Nephron progenitor cell (in vitro differentiated cells): ENCODE measurements at regions not wholly inside any gene's neighbourhood (a gene's known extent, or its start where the extent isn't known, plus 50 kb on each side); places are given as distances from the start of the nearest gene placed in this dataset.
"Not testable (repeated sequence)": the region's sequence is repeated elsewhere in the genome, so short reads cannot be mapped to it uniquely, and the experiment has no call there.

Experiments
- DNase-seq: peaks from one replicate; pipeline ENCODE4 v3.0.0; 2021
- H3K27ac Mint-ChIP-seq: 2 replicates; pipeline ENCODE4 v1.8.0; 2021; ENCODE audit warnings: mild to moderate bottlenecking, moderate library complexity, mixed read lengths
- H3K27me3 Mint-ChIP-seq: 2 replicates; pipeline ENCODE4 v1.8.0; 2021; ENCODE audit warnings: mild to moderate bottlenecking, low read depth, mixed read lengths; ENCODE audit not compliant: poor library complexity
- H3K36me3 Mint-ChIP-seq: 2 replicates; pipeline ENCODE4 v1.8.0; 2021; ENCODE audit warnings: low read depth, mixed read lengths
- H3K4me1 Mint-ChIP-seq: 2 replicates; pipeline ENCODE4 v1.8.0; 2021; ENCODE audit warnings: mixed read lengths
- H3K4me3 Mint-ChIP-seq: 2 replicates; pipeline ENCODE4 v1.8.0; 2021; ENCODE audit warnings: mild to moderate bottlenecking, moderate library complexity, mixed read lengths
- H3K9me3 Mint-ChIP-seq: 2 replicates; pipeline ENCODE4 v1.8.0; 2021; ENCODE audit warnings: mild to moderate bottlenecking, moderate library complexity, mixed read lengths
- TF ChIP-seq, protein P1 (sequence below): fragments of 200-600 bp; sonication (generic); IDR thresholded peaks from 2 replicates; pipeline ENCODE4 v1.5.0; 2021; ENCODE audit warnings: antibody characterized with exemption

DNA sequence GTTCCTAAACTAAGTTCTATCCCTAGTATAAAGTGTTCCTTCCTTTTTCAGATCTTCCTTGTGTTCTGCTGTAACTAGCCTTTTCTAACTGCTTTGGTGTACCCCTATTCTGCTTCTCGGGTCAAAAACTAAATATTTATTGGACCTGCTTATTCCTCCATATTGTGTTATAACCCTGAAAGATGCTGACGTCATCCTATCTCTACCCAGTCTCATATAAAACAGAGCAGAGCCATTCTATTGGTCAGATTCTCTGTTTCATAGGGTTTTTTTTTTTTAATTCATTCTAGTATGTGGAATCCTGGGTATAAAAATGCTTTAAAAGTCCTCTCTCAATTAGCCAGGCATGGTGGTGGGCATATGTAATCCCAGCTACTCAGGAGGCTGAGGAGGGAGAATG lies 349.7 kb downstream of the ACTRT1 start:
- Mint-ChIP-seq H3K27me3 (peaks cover 3% of the 10 kb centered on the region), H3K4me1 (no peaks in the 10 kb centered on the region), H3K27ac (no peak overlapping the region)

DNA sequence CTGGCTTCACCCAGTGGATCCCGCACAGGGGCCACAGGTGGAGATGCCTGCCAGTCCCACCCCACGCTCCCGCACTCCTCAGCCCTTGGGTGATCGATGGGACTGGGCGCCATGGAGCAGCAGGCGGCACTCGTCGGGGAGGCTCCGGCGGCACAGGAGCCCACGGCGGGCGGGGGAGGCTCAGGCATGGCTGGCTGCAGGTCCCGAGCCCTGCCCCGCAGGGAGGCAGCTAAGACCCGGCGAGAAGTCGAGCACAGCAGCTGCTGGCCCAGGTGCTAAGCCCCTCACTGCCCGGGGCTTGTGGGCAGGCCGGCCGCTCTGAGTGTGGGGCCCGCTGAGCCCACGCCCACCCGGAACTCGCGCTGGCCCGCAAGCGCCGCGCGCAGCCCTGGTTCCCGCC lies 389.3 kb downstream of the ACTRT1 start:
- not testable (repeated sequence) for DNase-seq, H3K4me1 Mint-ChIP-seq, H3K4me3 Mint-ChIP-seq, H3K27ac Mint-ChIP-seq, H3K27me3 Mint-ChIP-seq, H3K36me3 Mint-ChIP-seq
- H3K9me3 Mint-ChIP-seq: peaks cover 38% of the 10 kb centered on the region

More for the DNA sequence above, 349.7 kb downstream of the ACTRT1 start:
- TF ChIP-seq, protein P1, sequence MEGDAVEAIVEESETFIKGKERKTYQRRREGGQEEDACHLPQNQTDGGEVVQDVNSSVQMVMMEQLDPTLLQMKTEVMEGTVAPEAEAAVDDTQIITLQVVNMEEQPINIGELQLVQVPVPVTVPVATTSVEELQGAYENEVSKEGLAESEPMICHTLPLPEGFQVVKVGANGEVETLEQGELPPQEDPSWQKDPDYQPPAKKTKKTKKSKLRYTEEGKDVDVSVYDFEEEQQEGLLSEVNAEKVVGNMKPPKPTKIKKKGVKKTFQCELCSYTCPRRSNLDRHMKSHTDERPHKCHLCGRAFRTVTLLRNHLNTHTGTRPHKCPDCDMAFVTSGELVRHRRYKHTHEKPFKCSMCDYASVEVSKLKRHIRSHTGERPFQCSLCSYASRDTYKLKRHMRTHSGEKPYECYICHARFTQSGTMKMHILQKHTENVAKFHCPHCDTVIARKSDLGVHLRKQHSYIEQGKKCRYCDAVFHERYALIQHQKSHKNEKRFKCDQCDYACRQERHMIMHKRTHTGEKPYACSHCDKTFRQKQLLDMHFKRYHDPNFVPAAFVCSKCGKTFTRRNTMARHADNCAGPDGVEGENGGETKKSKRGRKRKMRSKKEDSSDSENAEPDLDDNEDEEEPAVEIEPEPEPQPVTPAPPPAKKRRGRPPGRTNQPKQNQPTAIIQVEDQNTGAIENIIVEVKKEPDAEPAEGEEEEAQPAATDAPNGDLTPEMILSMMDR: no peak
- H3K9me3 Mint-ChIP-seq: peaks cover 13% of the 10 kb centered on the region
- H3K4me3 Mint-ChIP-seq: no peak overlapping the region
- DNase-seq: no peak
- no peaks in the 10 kb centered on the region for H3K36me3 Mint-ChIP-seq

DNA sequence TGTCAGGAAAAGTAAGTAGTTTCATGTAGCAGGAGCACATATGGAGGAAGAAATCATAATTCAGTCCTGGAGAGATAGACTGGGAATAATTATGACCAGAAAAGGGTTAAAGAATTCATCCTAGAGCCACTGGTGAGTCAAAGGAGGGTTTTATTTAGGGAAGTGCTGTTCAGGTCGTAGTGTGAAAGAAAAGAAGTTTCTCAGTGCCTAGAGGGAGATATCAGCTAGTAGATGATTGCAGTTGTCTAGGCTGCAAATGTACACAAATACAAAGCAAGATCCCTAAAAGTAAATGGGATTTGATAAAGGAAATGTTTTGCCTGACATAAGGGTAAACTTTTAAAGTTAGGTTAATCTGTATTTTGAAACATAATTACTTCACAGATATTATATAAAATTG lies 403.2 kb downstream of the ACTRT1 start:
- Mint-ChIP-seq H3K4me1 (no peaks in the 10 kb centered on the region), H3K9me3 (peaks cover 27% of the 10 kb centered on the region), H3K27ac (no peak overlapping the region), H3K27me3 (peaks cover 2% of the 10 kb centered on the region), H3K36me3 (no peaks in the 10 kb centered on the region), H3K4me3 (no peak overlapping the region)
- TF ChIP-seq, protein P1: no peak
- DNase-seq: no peak

DNA sequence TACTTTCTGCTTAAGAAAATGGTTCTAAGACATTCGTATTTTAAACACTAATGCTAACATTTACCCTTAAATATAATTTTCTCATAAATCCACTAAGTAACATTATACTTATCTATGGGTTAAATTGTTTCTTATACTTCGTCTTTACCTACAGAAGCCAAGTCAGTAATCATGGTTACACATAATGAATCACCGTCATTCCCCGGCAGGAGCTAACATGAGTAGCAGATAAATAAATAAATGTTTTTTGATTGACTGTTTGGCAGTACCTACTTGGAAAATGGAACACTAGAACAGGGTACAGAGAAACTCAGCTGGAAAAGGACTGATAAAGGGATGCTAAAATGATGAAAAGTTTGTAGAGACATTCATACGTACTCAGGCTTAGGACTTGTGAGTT lies 430.4 kb downstream of the ACTRT1 start:
- TF ChIP-seq, protein P1: no peak
- no peaks in the 10 kb centered on the region for H3K36me3 Mint-ChIP-seq
- no peaks in the 10 kb centered on the region for H3K4me1 Mint-ChIP-seq
- H3K27me3 Mint-ChIP-seq: no peaks in the 10 kb centered on the region
- no peak for DNase-seq
- H3K9me3 Mint-ChIP-seq: peaks cover 27% of the 10 kb centered on the region
- H3K4me3 Mint-ChIP-seq: no peak overlapping the region
- H3K27ac Mint-ChIP-seq: no peak overlapping the region

DNA sequence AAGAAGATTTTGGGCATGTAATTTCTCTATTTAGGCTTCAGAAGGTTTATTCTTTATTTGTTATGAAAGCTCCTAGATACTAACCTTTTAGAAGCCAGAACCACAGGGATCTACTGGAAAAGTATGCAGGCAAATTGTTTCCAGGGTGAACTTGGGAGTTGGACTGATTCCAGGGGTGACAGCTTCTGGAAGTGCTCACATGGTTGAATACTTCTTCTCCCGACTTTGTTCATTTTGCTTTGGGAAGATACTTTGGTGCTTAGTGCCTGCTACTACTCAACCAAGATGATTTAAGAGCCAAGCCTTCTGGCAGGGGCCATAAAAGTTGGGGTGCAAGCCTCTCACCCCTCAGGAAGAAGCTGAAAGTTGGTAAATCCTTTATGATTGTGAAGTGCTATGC lies 445.6 kb downstream of the ACTRT1 start:
- H3K27me3 Mint-ChIP-seq: peaks cover 3% of the 10 kb centered on the region
- TF ChIP-seq, protein P1: no peak
- H3K27ac Mint-ChIP-seq: peak overlapping the region; percentile 85
- no peak overlapping the region for H3K4me3 Mint-ChIP-seq
- no peaks in the 10 kb centered on the region for H3K36me3 Mint-ChIP-seq
- peaks cover 12% of the 10 kb centered on the region for H3K4me1 Mint-ChIP-seq
- peaks cover 24% of the 10 kb centered on the region for H3K9me3 Mint-ChIP-seq
- no peak for DNase-seq

DNA sequence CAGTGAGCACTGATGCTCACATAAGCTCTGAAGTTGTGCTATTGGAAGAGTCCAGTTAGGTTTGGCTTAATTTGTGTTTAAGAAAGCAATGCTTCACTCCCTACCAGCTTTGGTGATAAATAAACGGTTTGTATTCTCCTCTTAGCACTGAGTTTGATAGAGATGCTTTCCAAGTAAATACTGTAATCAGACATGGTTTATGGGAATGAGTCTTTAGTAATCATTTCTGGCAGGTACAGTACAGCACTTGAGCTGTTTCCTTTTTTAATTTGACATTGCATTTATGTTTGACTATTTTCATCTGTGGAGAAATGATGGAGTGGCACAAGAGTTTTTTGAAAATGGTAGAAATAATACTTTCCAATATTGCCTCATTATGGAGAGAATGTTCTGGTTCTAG lies 455.3 kb downstream of the ACTRT1 start:
- Mint-ChIP-seq H3K27me3 (no peaks in the 10 kb centered on the region), H3K36me3 (no peaks in the 10 kb centered on the region), H3K4me3 (no peak overlapping the region)

More for the DNA sequence above, 455.3 kb downstream of the ACTRT1 start:
- Mint-ChIP-seq H3K9me3 (peaks cover 18% of the 10 kb centered on the region), H3K4me1 (no peaks in the 10 kb centered on the region), H3K27ac (no peak overlapping the region)
- no peak for DNase-seq
- TF ChIP-seq, protein P1: no peak
